HL-60 (cell line): ENCODE measurements at regions not wholly inside any gene's neighbourhood (a gene's known extent, or its start where the extent isn't known, plus 50 kb on each side); places are given as distances from the start of the nearest gene placed in this dataset.

ENCODE experiments used
- DNase-seq, 2 experiments: peaks; one replicate each; pipeline ENCODE4 v3.0.0-alpha.2; 2010 to 2020; ENCODE audit warnings: low read depth in 1 of 2, low spot score in 1 of 2
- H3K27ac ChIP-seq: fragments of 250-450 bp; sonication (Bioruptor Pico); replicated peaks from 2 replicates; pipeline ENCODE4 v1.5.1; 2020; ENCODE audit warnings: mild to moderate bottlenecking, moderate library complexity
- H3K27me3 ChIP-seq: fragments of 250-450 bp; sonication (Bioruptor Pico); 2 replicates; pipeline ENCODE4 v1.5.1; 2021; ENCODE audit warnings: mild to moderate bottlenecking, moderate library complexity; ENCODE audit not compliant: insufficient read depth, poor library complexity, severe bottlenecking
- H3K4me3 ChIP-seq: replicated peaks from 2 replicates; pipeline ENCODE4 v1.5.1; 2011; ENCODE audit warnings: mild to moderate bottlenecking, control low read depth, low read length; ENCODE audit not compliant: insufficient read depth
- CTCF ChIP-seq: IDR thresholded peaks from one replicate; pipeline ENCODE4 v1.5.1; 2011; ENCODE audit warnings: low read length, control low read depth, inconsistent platforms; ENCODE audit not compliant: insufficient read depth
- GABPA ChIP-seq: IDR thresholded peaks from 2 replicates; pipeline ENCODE4 v1.6.1; 2012; ENCODE audit warnings: low read depth
- POLR2AphosphoS5 ChIP-seq: IDR thresholded peaks from 2 replicates; pipeline ENCODE4 v1.6.1; 2012; ENCODE audit warnings: low read depth
- SPI1 ChIP-seq: IDR thresholded peaks from 2 replicates; pipeline ENCODE4 v1.6.1; 2012; ENCODE audit warnings: low read depth, mild to moderate bottlenecking, borderline replicate concordance
- TF ChIP-seq, protein P1 (sequence below): IDR thresholded peaks from 2 replicates; pipeline ENCODE4 v1.6.1; 2012; ENCODE audit warnings: low read depth; ENCODE audit not compliant: insufficient replicate concordance

DNA sequence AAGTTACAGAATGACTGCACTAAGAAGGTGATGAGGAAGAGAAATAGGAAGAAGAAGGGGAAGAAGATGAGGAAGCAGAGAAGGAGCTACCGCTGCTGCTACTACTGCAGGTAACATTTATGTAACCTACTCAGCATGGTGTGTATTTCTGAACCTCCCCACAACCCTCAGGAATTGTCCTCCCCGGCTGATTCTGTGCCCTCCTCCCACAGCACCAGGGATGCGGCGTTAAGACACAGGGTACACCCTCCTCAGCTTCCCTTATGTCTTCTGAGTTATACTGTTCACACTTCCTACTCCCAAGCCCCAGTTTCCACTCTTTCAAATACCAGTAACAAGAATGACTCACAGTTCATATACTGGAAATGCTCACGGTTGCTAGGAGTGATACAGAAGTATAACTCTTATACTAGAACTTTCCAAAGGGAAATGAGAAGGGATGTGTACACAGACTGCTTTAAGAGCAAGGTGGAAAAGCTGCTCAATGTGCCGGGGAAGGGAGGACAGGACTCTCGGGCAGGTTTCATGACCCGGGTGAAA, 224.5 kb upstream of the PSMD7 start:
- no peak for DNase-seq
- Histone ChIP-seq H3K4me3 (no peak overlapping the region), H3K27ac (no peak overlapping the region), H3K27me3 (peaks cover under 1% of the 10 kb centered on the region)
- TF ChIP-seq GABPA: no peak
- TF ChIP-seq, protein P1, sequence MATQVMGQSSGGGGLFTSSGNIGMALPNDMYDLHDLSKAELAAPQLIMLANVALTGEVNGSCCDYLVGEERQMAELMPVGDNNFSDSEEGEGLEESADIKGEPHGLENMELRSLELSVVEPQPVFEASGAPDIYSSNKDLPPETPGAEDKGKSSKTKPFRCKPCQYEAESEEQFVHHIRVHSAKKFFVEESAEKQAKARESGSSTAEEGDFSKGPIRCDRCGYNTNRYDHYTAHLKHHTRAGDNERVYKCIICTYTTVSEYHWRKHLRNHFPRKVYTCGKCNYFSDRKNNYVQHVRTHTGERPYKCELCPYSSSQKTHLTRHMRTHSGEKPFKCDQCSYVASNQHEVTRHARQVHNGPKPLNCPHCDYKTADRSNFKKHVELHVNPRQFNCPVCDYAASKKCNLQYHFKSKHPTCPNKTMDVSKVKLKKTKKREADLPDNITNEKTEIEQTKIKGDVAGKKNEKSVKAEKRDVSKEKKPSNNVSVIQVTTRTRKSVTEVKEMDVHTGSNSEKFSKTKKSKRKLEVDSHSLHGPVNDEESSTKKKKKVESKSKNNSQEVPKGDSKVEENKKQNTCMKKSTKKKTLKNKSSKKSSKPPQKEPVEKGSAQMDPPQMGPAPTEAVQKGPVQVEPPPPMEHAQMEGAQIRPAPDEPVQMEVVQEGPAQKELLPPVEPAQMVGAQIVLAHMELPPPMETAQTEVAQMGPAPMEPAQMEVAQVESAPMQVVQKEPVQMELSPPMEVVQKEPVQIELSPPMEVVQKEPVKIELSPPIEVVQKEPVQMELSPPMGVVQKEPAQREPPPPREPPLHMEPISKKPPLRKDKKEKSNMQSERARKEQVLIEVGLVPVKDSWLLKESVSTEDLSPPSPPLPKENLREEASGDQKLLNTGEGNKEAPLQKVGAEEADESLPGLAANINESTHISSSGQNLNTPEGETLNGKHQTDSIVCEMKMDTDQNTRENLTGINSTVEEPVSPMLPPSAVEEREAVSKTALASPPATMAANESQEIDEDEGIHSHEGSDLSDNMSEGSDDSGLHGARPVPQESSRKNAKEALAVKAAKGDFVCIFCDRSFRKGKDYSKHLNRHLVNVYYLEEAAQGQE: no peak
- no peak for TF ChIP-seq POLR2AphosphoS5
- TF ChIP-seq CTCF: no peak
- TF ChIP-seq SPI1: no peak

DNA sequence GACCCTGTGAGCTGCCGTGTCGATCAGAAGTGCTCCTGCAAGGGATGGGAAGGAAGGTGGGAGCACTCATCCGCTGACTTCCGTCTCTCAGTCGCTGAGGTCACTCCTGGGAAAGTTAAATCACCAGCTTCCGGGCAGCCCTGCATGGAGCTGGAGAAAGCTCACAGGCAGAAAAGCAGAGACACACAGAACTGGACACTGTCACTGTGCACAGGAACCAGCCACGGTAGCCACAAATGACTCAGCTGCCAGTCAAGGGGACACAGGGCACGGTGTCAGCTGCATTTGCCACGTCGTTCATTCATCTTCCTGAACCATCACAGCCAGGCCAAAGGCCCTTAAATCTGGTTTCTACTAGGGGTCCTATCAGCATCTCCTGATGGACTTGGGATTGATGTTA, 226.4 kb upstream of the PSMD7 start:
- H3K27me3 ChIP-seq: peaks cover 4% of the 10 kb centered on the region
- no peak overlapping the region for H3K27ac ChIP-seq
- DNase-seq: no peak
- TF ChIP-seq GABPA (no peak), CTCF (no peak), POLR2AphosphoS5 (no peak), SPI1 (no peak)
- TF ChIP-seq, protein P1: no peak
- H3K4me3 ChIP-seq: no peak overlapping the region

DNA sequence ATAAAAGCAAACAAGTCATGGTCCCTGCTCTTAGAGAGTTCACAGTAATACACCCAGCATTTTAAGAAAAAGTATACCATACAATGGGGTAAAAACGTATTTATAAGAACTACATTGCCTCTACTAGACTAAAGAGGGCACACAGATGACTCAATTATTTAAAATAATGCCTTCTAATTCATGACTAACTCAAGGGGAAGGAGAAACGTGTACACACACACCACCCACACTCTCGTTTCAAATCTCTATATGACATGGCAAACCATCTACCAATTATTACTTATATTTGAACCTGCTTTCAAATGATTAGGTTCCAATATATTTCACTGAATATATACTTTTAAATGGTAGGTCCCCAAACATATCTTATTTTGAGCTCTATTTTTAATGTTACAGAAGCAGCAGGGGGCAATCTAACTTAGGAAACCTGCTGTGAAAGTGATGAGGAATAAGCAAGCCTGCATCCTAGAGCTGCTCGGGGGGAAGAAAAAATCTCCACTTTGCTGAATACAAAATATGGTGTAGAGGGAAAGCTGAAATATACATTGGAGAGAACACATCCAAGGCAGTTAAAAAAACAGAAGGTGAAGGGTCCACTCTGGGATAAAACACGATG, 232.4 kb upstream of the PSMD7 start:
- Histone ChIP-seq H3K27me3 (peaks cover 4% of the 10 kb centered on the region), H3K4me3 (no peak overlapping the region), H3K27ac (no peak overlapping the region)
- no peak for TF ChIP-seq CTCF
- TF ChIP-seq, protein P1: no peak
- TF ChIP-seq POLR2AphosphoS5: no peak
- TF ChIP-seq GABPA: no peak
- TF ChIP-seq SPI1: no peak
- DNase-seq: no peak
